ENCODE measurements at regions not wholly inside any gene's neighbourhood (a gene's known extent, or its start where the extent isn't known, plus 50 kb on each side); places are given as distances from the start of the nearest gene placed in this dataset.

DNA sequence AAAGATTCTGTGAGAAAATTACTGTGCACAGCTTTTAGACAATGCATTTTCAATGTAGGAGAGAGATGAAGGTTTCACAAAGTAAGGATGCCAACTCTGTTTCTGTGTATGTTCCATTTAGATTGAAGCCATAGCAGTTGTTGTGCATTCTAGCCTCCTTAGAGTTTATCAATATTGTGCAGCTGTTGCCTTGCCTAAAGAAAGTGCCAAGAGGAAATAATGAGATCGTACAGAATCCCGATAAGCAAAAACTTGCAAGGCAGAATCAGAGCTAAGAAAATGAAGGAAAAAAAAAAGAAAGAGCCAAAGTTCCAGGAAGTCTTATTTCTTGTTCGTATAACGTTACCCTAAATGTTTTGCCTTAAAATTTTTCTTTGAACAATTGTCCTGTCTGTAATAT, 965.0 kb downstream of the DCDC2C start:
- Histone ChIP-seq H2AFZ (ENCODE audit: low read depth, low read length, severe bottlenecking) (no peak overlapping the region), H3K27ac (ENCODE audit: low read depth, low read length) (no peak overlapping the region), H3K9me2 (replicated peaks; ENCODE audit: insufficient read depth, low read length) (no peaks in the 10 kb centered on the region), H3K4me2 (ENCODE audit: low read depth, low read length, poor library complexity, severe bottlenecking) (no peak overlapping the region), H3K27me3 (ENCODE audit: low read length) (no peaks in the 10 kb centered on the region), H3K9ac (ENCODE audit: low read length) (no peak overlapping the region), H3K79me2 (ENCODE audit: insufficient read depth, low read length) (no peaks in the 10 kb centered on the region), H3F3A (ENCODE audit: insufficient read depth) (no peaks in the 10 kb centered on the region), H3K9me3 (ENCODE audit: insufficient read depth, low read length) (no peaks in the 10 kb centered on the region), H3K4me3 (ENCODE audit: insufficient read depth, low read length, poor library complexity, severe bottlenecking) (no peak overlapping the region), H3K36me3 (ENCODE audit: low read length) (no peaks in the 10 kb centered on the region), H4K20me1 (ENCODE audit: low read depth, low read length) (no peaks in the 10 kb centered on the region)
- TF ChIP-seq, protein P1, sequence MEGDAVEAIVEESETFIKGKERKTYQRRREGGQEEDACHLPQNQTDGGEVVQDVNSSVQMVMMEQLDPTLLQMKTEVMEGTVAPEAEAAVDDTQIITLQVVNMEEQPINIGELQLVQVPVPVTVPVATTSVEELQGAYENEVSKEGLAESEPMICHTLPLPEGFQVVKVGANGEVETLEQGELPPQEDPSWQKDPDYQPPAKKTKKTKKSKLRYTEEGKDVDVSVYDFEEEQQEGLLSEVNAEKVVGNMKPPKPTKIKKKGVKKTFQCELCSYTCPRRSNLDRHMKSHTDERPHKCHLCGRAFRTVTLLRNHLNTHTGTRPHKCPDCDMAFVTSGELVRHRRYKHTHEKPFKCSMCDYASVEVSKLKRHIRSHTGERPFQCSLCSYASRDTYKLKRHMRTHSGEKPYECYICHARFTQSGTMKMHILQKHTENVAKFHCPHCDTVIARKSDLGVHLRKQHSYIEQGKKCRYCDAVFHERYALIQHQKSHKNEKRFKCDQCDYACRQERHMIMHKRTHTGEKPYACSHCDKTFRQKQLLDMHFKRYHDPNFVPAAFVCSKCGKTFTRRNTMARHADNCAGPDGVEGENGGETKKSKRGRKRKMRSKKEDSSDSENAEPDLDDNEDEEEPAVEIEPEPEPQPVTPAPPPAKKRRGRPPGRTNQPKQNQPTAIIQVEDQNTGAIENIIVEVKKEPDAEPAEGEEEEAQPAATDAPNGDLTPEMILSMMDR (IDR thresholded peaks at IDR 0.05; ENCODE audit: insufficient read depth, low read length, poor library complexity, severe bottlenecking) = no peak
- TF ChIP-seq EZH2phosphoT487 (conservative IDR thresholded peaks at IDR 0.05; ENCODE audit: low read length) = no peak

DNA sequence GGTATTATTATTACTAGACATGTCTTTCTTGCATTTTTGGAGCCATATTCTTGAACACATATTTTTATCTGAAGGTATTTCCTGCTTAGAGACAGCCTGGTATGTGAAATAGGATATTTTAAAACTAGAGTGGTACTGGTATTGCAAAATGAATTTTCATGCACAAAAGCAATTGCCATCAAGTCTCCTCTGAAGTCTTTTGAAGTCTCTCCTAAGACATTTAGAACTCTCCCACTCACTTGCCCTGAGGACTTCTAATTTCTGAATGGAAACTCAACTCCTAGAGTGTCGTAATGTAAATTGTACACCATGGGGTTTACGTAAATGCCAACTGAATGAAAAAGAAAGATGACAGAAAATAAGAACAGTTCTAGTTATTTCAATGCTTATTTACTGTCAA, 967.0 kb downstream of the DCDC2C start:
- Histone ChIP-seq H3K36me3 (ENCODE audit: low read length) (no peaks in the 10 kb centered on the region), H3F3A (ENCODE audit: insufficient read depth) (no peaks in the 10 kb centered on the region), H4K20me1 (ENCODE audit: low read depth, low read length) (no peaks in the 10 kb centered on the region), H2AFZ (ENCODE audit: low read depth, low read length, severe bottlenecking) (no peak overlapping the region), H3K9me2 (replicated peaks; ENCODE audit: insufficient read depth, low read length) (no peaks in the 10 kb centered on the region), H3K9ac (ENCODE audit: low read length) (no peak overlapping the region), H3K4me3 (ENCODE audit: insufficient read depth, low read length, poor library complexity, severe bottlenecking) (no peak overlapping the region), H3K27me3 (ENCODE audit: low read length) (no peaks in the 10 kb centered on the region), H3K4me2 (ENCODE audit: low read depth, low read length, poor library complexity, severe bottlenecking) (no peak overlapping the region), H3K79me2 (ENCODE audit: insufficient read depth, low read length) (no peaks in the 10 kb centered on the region), H3K27ac (ENCODE audit: low read depth, low read length) (no peak overlapping the region), H3K9me3 (ENCODE audit: insufficient read depth, low read length) (no peaks in the 10 kb centered on the region)
- TF ChIP-seq, protein P1 (IDR thresholded peaks at IDR 0.05; ENCODE audit: insufficient read depth, low read length, poor library complexity, severe bottlenecking) = no peak
- no peak for TF ChIP-seq EZH2phosphoT487 (conservative IDR thresholded peaks at IDR 0.05; ENCODE audit: low read length)

DNA sequence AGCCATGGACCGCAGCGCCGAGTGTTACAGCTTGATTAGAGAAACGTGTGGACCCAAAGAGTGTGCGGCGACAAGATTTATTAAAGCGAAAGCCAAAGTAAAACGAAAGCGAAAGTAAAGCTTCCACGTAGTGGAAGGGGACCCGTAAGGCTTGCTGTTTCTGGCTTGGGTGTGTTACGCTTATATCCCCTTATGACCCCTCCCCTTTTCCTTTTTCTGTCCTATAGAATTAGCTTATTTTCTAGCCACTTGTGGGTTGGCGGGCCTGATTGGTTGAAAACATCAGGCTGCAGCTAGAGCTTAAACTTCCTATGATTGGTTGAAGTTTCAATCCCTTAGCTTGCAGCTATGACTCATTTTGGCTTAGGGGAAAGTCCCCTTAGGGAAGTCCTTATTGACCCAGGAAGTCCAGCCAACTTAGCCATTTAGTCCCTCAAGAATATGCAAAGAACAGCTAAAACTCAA, 969.7 kb downstream of the DCDC2C start:
- Histone ChIP-seq H3K36me3 (ENCODE audit: low read length) (no peaks in the 10 kb centered on the region), H3K27me3 (ENCODE audit: low read length) (no peaks in the 10 kb centered on the region), H3K9me2 (replicated peaks; ENCODE audit: insufficient read depth, low read length) (no peaks in the 10 kb centered on the region), H3F3A (ENCODE audit: insufficient read depth) (no peaks in the 10 kb centered on the region), H3K27ac (ENCODE audit: low read depth, low read length) (no peak overlapping the region), H3K4me2 (ENCODE audit: low read depth, low read length, poor library complexity, severe bottlenecking) (no peak overlapping the region), H3K79me2 (ENCODE audit: insufficient read depth, low read length) (no peaks in the 10 kb centered on the region), H2AFZ (ENCODE audit: low read depth, low read length, severe bottlenecking) (no peak overlapping the region), H3K4me3 (ENCODE audit: insufficient read depth, low read length, poor library complexity, severe bottlenecking) (no peak overlapping the region), H4K20me1 (ENCODE audit: low read depth, low read length) (no peaks in the 10 kb centered on the region), H3K9me3 (ENCODE audit: insufficient read depth, low read length) (no peaks in the 10 kb centered on the region), H3K9ac (ENCODE audit: low read length) (no peak overlapping the region)
- TF ChIP-seq, protein P1 (IDR thresholded peaks at IDR 0.05; ENCODE audit: insufficient read depth, low read length, poor library complexity, severe bottlenecking) = no peak
- no peak for TF ChIP-seq EZH2phosphoT487 (conservative IDR thresholded peaks at IDR 0.05; ENCODE audit: low read length)
